PC-9 (cell line): ENCODE measurements at regions not wholly inside any gene's neighbourhood (a gene's known extent, or its start where the extent isn't known, plus 50 kb on each side); places are given as distances from the start of the nearest gene placed in this dataset.

Experiments used
- BruUV-seq: library from RNA; stranded (reverse); fragments of 400-500 nt; replicated peaks from 2 replicates; lab custom pipeline; 2021; lab: Mats Ljungman, UMichigan
- CTCF ChIA-PET: fragments of 300-600 bp; sonication (Branson Sonifier 250); formaldehyde crosslinking; loops from one replicate; lab custom pipeline; 2022; ENCODE audit warnings: antibody characterized with exemption; lab: Charles Lee
- POLR2A ChIA-PET: fragments of 300-600 bp; sonication (Branson Sonifier 250); formaldehyde crosslinking; loops from one replicate; lab custom pipeline; 2022; ENCODE audit warnings: antibody characterized with exemption; ENCODE audit not compliant: unreplicated experiment; lab: Charles Lee
- DNase-seq, 2 experiments: peaks; one replicate each; pipeline versions ENCODE4 v3.0.0 to v3.0.0-alpha.2; 2015 to 2022; ENCODE audit warnings: mixed read lengths in 1 of 2
- H2AFZ ChIP-seq: fragments of 200-600 bp; sonication (generic); 2 replicates; pipeline ENCODE4 v1.8.1; 2017; ENCODE audit warnings: antibody characterized with exemption
- H3F3A ChIP-seq: fragments of 200-600 bp; sonication (generic); 2 replicates; pipeline ENCODE4 v1.8.1; 2017; ENCODE audit warnings: antibody characterized with exemption, mild to moderate bottlenecking, low read depth; ENCODE audit not compliant: insufficient read depth
- H3K27ac ChIP-seq: fragments of 200-600 bp; sonication (generic); 2 replicates; pipeline ENCODE4 v1.6.1; 2016; ENCODE audit warnings: mixed run types
- H3K27me3 ChIP-seq: fragments of 200-600 bp; sonication (generic); 2 replicates; pipeline ENCODE4 v1.6.1; 2016; ENCODE audit warnings: low read depth, mixed run types; ENCODE audit not compliant: insufficient read depth
- H3K36me3 ChIP-seq: fragments of 200-600 bp; sonication (generic); 2 replicates; pipeline ENCODE4 v1.6.1; 2016; ENCODE audit warnings: low read depth, mixed run types
- H3K4me1 ChIP-seq: fragments of 200-600 bp; sonication (generic); replicated peaks from 2 replicates; pipeline ENCODE4 v1.6.1; 2016; ENCODE audit warnings: mixed run types; ENCODE audit not compliant: insufficient read depth
- H3K4me2 ChIP-seq: fragments of 200-600 bp; sonication (generic); 2 replicates; pipeline ENCODE4 v1.6.1; 2017; ENCODE audit warnings: mixed run types
- H3K4me3 ChIP-seq: fragments of 200-600 bp; sonication (generic); 2 replicates; pipeline ENCODE4 v1.6.1; 2016; ENCODE audit warnings: mixed run types
- H3K79me2 ChIP-seq: fragments of 200-600 bp; sonication (generic); 2 replicates; pipeline ENCODE4 v1.6.1; 2017; ENCODE audit warnings: low read depth, mixed run types
- H3K9me2 ChIP-seq: fragments of 200-600 bp; sonication (generic); 2 replicates; pipeline ENCODE4 v1.8.1; 2017; ENCODE audit warnings: mild to moderate bottlenecking; ENCODE audit not compliant: insufficient read depth
- H3K9me3 ChIP-seq: fragments of 200-600 bp; sonication (generic); 2 replicates; pipeline ENCODE4 v1.8.1; 2016; ENCODE audit warnings: low read depth; ENCODE audit not compliant: insufficient read depth
- H4K20me1 ChIP-seq: fragments of 200-600 bp; sonication (generic); 2 replicates; pipeline ENCODE4 v1.8.1; 2017; ENCODE audit not compliant: insufficient read depth
- CTCF ChIP-seq: fragments of 200-600 bp; sonication (generic); conservative IDR thresholded peaks from 2 replicates; pipeline ENCODE4 v1.6.1; 2017; ENCODE audit warnings: mixed run types, antibody characterized with exemption, mild to moderate bottlenecking, moderate library complexity
- EZH2 ChIP-seq: fragments of 200-600 bp; sonication (generic); IDR thresholded peaks from 2 replicates; pipeline ENCODE4 v1.8.0; 2017; ENCODE audit warnings: antibody characterized with exemption, low read depth
- intact Hi-C: fragments of 100-400 bp; cut with micrococcal nuclease; formaldehyde crosslinking; loops from one replicate; pipeline ENCODE4 v1.10.0; 2022; ENCODE audit not compliant: unreplicated experiment

GRCh38 chr4:185071236-185071811, 53.0 kb downstream of the HELT start:
- Histone ChIP-seq H3K4me1 (no peaks in the 10 kb centered on the region), H3K9me3 (no peaks in the 10 kb centered on the region), H3K79me2 (no peaks in the 10 kb centered on the region), H3K9me2 (no peaks in the 10 kb centered on the region), H3K4me2 (no peak overlapping the region), H3K27me3 (no peaks in the 10 kb centered on the region), H3K27ac (no peak overlapping the region), H3K36me3 (no peaks in the 10 kb centered on the region), H3F3A (no peaks in the 10 kb centered on the region), H3K4me3 (no peak overlapping the region), H4K20me1 (no peaks in the 10 kb centered on the region), H2AFZ (no peak overlapping the region)
- DNase-seq, result no peak
- intact Hi-C loops, result no loop called here
- no peak for TF ChIP-seq EZH2
- TF ChIP-seq CTCF, result no peak
- POLR2A ChIA-PET, result interaction anchor here (0.7 kb wide), 2 partner anchors 1327 to 1663 kb away, joined by 3 to 8 read pairs; no protein-coding TSS in a partner anchor
- CTCF ChIA-PET, result no interaction called here
- BruUV-seq, result no TSS peak

- Histone ChIP-seq H3K4me3 (no peak overlapping the region), H2AFZ (no peak overlapping the region), H3K36me3 (no peaks in the 10 kb centered on the region), H3F3A (no peaks in the 10 kb centered on the region), H3K79me2 (no peaks in the 10 kb centered on the region), H3K27ac (no peak overlapping the region), H3K4me2 (no peak overlapping the region), H3K4me1 (no peaks in the 10 kb centered on the region), H3K9me3 (no peaks in the 10 kb centered on the region), H3K9me2 (no peaks in the 10 kb centered on the region), H3K27me3 (no peaks in the 10 kb centered on the region), H4K20me1 (no peaks in the 10 kb centered on the region)
- ChIA-PET POLR2A (no interaction called here), CTCF (no interaction called here)
- intact Hi-C loops, result no loop called here
- BruUV-seq, result no TSS peak
- no peak for DNase-seq
- no peak for TF ChIP-seq CTCF
- TF ChIP-seq EZH2, result no peak
Measured at GRCh38 chr4:185079271-185079905, 61.1 kb downstream of the HELT start.

- CTCF ChIA-PET, result no interaction called here
- no peaks in the 10 kb centered on the region for H3K79me2 ChIP-seq
- H3K27ac ChIP-seq, result no peak overlapping the region
- H3K4me2 ChIP-seq, result no peak overlapping the region
- POLR2A ChIA-PET, result no interaction called here
- TF ChIP-seq CTCF (no peak), EZH2 (no peak)
- H2AFZ ChIP-seq, result no peak overlapping the region
- H3K9me3 ChIP-seq, result no peaks in the 10 kb centered on the region
- no TSS peak for BruUV-seq
- H3K4me1 ChIP-seq, result no peaks in the 10 kb centered on the region
- H3K9me2 ChIP-seq, result no peaks in the 10 kb centered on the region
- H4K20me1 ChIP-seq, result no peaks in the 10 kb centered on the region
- DNase-seq, result no peak
- H3K4me3 ChIP-seq, result no peak overlapping the region
- no peaks in the 10 kb centered on the region for H3K27me3 ChIP-seq
- H3K36me3 ChIP-seq, result no peaks in the 10 kb centered on the region
- H3F3A ChIP-seq, result no peaks in the 10 kb centered on the region
- intact Hi-C loops, result no loop called here
Measured at GRCh38 chr4:185080545-185080944, 62.3 kb downstream of the HELT start.
